ENCODE measurements at regions not wholly inside any gene's neighbourhood (a gene's known extent, or its start where the extent isn't known, plus 50 kb on each side); places are given as distances from the start of the nearest gene placed in this dataset.

DNA sequence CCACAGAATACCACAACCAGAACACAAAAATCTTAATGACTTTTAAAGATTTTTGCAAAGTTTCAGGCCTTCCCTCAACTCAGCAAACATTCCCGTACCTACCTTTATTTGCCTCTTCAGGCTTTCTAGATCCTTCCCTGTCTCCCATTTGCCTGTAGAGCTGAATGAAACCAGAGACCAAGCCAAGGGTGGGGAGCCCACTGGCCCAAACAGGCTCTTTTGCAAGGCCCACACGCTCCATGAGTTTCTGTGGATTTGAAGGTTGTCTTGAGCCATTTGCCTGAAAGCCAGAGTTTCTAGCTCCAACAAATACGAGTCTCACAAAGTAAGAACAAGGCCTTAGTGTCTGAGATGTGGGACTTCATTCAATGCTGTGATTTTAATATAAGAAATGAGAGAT is 107.8 kb downstream of the GAS1 start:
- H3K9me3 ChIP-seq: no peaks in the 10 kb centered on the region
- no peaks in the 10 kb centered on the region for H3K4me1 ChIP-seq (ENCODE audit: low read depth)
- TF ChIP-seq, protein P1, sequence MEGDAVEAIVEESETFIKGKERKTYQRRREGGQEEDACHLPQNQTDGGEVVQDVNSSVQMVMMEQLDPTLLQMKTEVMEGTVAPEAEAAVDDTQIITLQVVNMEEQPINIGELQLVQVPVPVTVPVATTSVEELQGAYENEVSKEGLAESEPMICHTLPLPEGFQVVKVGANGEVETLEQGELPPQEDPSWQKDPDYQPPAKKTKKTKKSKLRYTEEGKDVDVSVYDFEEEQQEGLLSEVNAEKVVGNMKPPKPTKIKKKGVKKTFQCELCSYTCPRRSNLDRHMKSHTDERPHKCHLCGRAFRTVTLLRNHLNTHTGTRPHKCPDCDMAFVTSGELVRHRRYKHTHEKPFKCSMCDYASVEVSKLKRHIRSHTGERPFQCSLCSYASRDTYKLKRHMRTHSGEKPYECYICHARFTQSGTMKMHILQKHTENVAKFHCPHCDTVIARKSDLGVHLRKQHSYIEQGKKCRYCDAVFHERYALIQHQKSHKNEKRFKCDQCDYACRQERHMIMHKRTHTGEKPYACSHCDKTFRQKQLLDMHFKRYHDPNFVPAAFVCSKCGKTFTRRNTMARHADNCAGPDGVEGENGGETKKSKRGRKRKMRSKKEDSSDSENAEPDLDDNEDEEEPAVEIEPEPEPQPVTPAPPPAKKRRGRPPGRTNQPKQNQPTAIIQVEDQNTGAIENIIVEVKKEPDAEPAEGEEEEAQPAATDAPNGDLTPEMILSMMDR (IDR thresholded peaks at IDR 0.05): no peak
- no peak overlapping the region for H3K4me3 ChIP-seq
- no peak for ATAC-seq
- no peaks in the 10 kb centered on the region for H3K36me3 ChIP-seq (ENCODE audit: low read depth)
- intact Hi-C loops (cut with DNase I, micrococcal nuclease): no loop called here
- no peak for DNase-seq

DNA sequence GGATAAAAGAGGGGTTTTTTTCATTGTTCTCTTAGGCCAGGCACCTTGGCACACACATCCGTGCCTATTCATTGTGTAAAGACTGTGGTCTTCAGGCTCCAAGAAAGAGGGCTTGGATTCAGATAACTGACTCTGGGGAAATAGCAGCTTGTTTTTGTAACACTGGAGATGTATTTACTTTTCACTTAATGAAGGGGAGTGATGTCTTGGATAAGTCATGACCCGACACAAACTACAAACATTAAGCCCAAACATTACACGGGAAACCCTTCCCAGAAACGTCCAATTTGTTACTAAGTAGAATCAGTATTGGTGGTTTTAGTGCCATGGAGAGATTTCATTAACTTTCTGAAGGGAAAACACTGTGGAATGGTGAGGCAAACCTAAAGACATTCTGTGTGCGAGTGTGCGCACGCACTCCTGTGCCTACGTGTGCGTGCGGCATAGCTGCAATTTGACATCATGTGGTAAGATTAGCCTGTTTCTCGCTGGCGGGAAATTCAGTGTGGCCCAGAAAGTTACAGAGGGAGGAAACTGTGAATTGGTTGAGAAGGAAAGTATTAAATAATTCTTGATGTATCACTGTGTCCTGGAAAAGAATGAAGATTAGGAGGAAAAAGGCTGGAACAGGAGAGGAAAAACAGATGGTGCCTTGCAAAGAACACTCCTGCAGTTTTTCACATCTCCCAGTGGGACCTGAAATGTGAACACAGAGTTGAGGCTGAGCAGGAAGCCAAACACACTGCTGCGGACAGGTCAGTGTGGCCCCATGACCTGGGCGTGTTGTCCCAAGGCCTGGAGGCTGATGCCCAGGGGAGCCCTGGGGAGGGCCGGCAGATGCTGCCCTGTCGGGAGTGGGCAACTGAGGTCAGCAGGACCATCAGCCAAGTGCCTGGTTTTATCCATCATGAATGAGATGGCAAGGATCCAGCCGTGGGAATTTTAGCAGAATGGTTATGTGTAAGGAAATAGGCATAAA is 108.5 kb downstream of the GAS1 start:
- Histone ChIP-seq H3K4me3 (no peak overlapping the region), H3K36me3 (ENCODE audit: low read depth) (no peaks in the 10 kb centered on the region), H3K9me3 (no peaks in the 10 kb centered on the region), H3K4me1 (ENCODE audit: low read depth) (no peaks in the 10 kb centered on the region)
- intact Hi-C loops (cut with DNase I, micrococcal nuclease): no loop called here
- no peak for ATAC-seq
- TF ChIP-seq, protein P1 (IDR thresholded peaks at IDR 0.05): no peak
- peak in 1 of 3 donors; percentile 6 for DNase-seq

DNA sequence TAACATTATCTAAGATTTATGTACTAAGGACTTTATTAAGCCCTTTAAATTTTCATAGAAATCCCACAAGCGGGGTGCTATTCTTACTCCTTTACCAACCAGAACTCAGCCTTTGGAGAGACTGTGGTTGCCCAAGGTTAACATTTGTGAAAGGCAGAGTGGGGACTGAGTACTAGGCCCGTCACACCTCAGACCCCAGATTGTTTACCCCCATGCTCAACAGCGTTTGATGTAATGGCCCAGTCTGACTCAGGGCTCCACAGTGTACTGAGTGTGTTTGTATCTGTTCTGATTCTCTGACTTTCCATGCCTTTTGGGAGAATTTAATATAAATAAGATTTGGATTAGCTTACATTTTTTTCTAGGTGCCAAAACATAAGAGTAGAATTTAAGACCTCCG is 110.0 kb downstream of the GAS1 start:
- H3K9me3 ChIP-seq: no peaks in the 10 kb centered on the region
- TF ChIP-seq, protein P1 (IDR thresholded peaks at IDR 0.05): no peak
- no peak for ATAC-seq
- no peak overlapping the region for H3K4me3 ChIP-seq
- intact Hi-C loops (cut with DNase I, micrococcal nuclease): no loop called here
- no peaks in the 10 kb centered on the region for H3K36me3 ChIP-seq (ENCODE audit: low read depth)
- H3K4me1 ChIP-seq (ENCODE audit: low read depth): no peaks in the 10 kb centered on the region
- no peak for DNase-seq

DNA sequence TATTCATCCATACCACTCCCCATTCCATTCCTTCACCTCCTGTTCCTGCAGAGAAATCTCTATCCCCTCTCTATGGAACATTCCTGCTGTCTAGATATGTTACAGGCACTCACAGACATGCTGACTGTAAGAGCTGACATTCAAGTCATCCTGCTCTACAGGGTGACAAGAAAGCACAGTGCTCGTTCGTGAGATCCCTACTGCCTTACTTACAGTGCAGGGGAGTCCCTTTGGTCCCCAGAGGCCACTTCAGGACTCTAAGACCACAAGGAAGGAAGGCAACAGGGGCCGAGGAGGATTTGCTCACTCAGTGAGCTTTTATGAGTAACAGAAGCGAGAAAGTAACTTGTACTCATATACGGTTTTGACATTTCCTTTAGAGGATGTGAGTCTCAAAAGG is 110.5 kb downstream of the GAS1 start:
- intact Hi-C loops (cut with DNase I, micrococcal nuclease): no loop called here
- Histone ChIP-seq H3K36me3 (ENCODE audit: low read depth) (no peaks in the 10 kb centered on the region), H3K4me1 (ENCODE audit: low read depth) (no peaks in the 10 kb centered on the region), H3K4me3 (no peak overlapping the region), H3K9me3 (no peaks in the 10 kb centered on the region)
- ATAC-seq: no peak
- TF ChIP-seq, protein P1 (IDR thresholded peaks at IDR 0.05): no peak
- DNase-seq: no peak

DNA sequence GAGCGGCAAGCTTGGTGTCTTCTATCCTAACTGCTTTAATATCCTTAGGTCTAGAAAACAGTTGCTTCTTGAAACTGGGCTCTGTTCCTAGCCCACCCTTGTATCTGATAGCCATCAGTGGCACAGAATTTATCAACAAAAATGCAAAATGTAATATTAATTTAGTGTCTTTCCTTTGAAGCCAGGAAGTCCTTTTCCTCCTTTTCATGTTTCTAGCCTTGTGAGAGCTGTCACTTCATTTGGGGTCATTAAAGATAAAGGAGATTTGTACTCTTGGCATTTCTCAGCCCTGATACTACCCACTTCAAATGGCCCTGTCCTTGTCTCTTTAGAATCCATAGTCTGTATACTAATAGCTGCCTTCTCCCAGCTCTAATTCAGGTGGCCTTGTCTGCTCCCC is 111.0 kb downstream of the GAS1 start:
- Histone ChIP-seq H3K36me3 (ENCODE audit: low read depth) (no peaks in the 10 kb centered on the region), H3K4me1 (ENCODE audit: low read depth) (no peaks in the 10 kb centered on the region), H3K4me3 (no peak overlapping the region), H3K9me3 (no peaks in the 10 kb centered on the region)
- ATAC-seq: no peak
- no peak for DNase-seq
- intact Hi-C loops (cut with DNase I, micrococcal nuclease): no loop called here
- TF ChIP-seq, protein P1 (IDR thresholded peaks at IDR 0.05): no peak
